H1 (cell line): ENCODE measurements at regions not wholly inside any gene's neighbourhood (a gene's known extent, or its start where the extent isn't known, plus 50 kb on each side); places are given as distances from the start of the nearest gene placed in this dataset.

Experiments used
- CTCF ChIA-PET: fragments of 300-600 bp; sonication (Branson Sonifier 250); formaldehyde crosslinking; loops from one replicate; lab custom pipeline; 2021; ENCODE audit not compliant: partially characterized antibody; lab: Charles Lee
- POLR2A ChIA-PET: fragments of 300-600 bp; sonication (Branson Sonifier 250); formaldehyde crosslinking; loops from one replicate; lab custom pipeline; 2021; ENCODE audit warnings: inconsistent platforms; ENCODE audit not compliant: partially characterized antibody; lab: Charles Lee
- DNase-seq, 2 experiments: peaks; one replicate each; pipeline versions ENCODE4 v3.0.0 to v3.0.0-alpha.2; 2010 to 2022; ENCODE audit warnings: low spot score in 2 of 2, low read depth in 1 of 2, mixed read lengths in 1 of 2
- FAIRE-seq: peaks from 2 replicates; lab custom pipeline; 2011; peaks lifted over from hg19 to GRCh38; lab: Jason Lieb, UNC
- H2AFZ ChIP-seq: 2 replicates; pipeline ENCODE4 v1.8.1; 2012; ENCODE audit warnings: low read length, inconsistent platforms
- H2AK5ac ChIP-seq: 2 replicates; pipeline ENCODE4 v1.6.1; 2013; ENCODE audit warnings: low read depth, low read length
- H2BK120ac ChIP-seq: replicated peaks from 2 replicates; pipeline ENCODE3; 2013; ENCODE audit warnings: low read depth, low read length, inconsistent platforms
- H2BK12ac ChIP-seq: 2 replicates; pipeline ENCODE4 v1.6.1; 2013; ENCODE audit warnings: low read depth, low read length
- H2BK15ac ChIP-seq: 2 replicates; pipeline ENCODE4 v1.6.1; 2013; ENCODE audit warnings: low read length
- H2BK20ac ChIP-seq: 2 replicates; pipeline ENCODE4 v1.6.1; 2013; ENCODE audit warnings: low read length
- H2BK5ac ChIP-seq: 2 replicates; pipeline ENCODE4 v1.6.1; 2013; ENCODE audit warnings: low read depth, low read length
- H3K14ac ChIP-seq: 2 replicates; pipeline ENCODE4 v1.6.1; 2013; ENCODE audit warnings: inconsistent platforms; ENCODE audit not compliant: insufficient read length
- H3K18ac ChIP-seq: 2 replicates; pipeline ENCODE4 v1.6.1; 2013; ENCODE audit warnings: low read length; ENCODE audit errors: extremely low read depth
- H3K23ac ChIP-seq: 2 replicates; pipeline ENCODE4 v1.6.1; 2013; ENCODE audit warnings: inconsistent platforms; ENCODE audit not compliant: insufficient read length
- H3K23me2 ChIP-seq: 2 replicates; pipeline ENCODE4 v1.6.1; 2013; ENCODE audit warnings: low read depth, low read length
- H3K27ac ChIP-seq: 2 replicates; pipeline ENCODE4 v1.6.1; 2011; ENCODE audit warnings: low read depth, low read length, inconsistent platforms
- H3K27me3 ChIP-seq, 4 experiments: replicated peaks in 1 of 4; 1 replicate in 1 of 4; 2 replicates in 3 of 4; pipeline versions ENCODE4 v1.6.1 to v1.8.1; 2011 to 2013; ENCODE audit warnings: low read length in 3 of 4, mild to moderate bottlenecking in 3 of 4, inconsistent platforms in 2 of 4, mixed read lengths in 2 of 4, moderate library complexity in 1 of 4; ENCODE audit not compliant: control insufficient read depth in 3 of 4, insufficient read depth in 3 of 4; ENCODE audit errors: extremely low read depth in 1 of 4
- H3K36me3 ChIP-seq, 4 experiments: 2 replicates each; pipeline versions ENCODE4 v1.6.1 to v1.8.1; 2011 to 2013; ENCODE audit warnings: mild to moderate bottlenecking in 4 of 4, low read length in 3 of 4, moderate library complexity in 2 of 4, control low read depth in 1 of 4, inconsistent platforms in 1 of 4; ENCODE audit not compliant: insufficient read depth in 4 of 4, control insufficient read depth in 2 of 4
- H3K4ac ChIP-seq: replicated peaks from 2 replicates; pipeline ENCODE3; 2013; ENCODE audit warnings: low read length, low read depth, mixed read lengths, inconsistent platforms; ENCODE audit not compliant: insufficient read length
- H3K4me1 ChIP-seq, 4 experiments: replicated peaks in 1 of 4; 1 replicate in 1 of 4; 2 replicates in 3 of 4; pipeline versions ENCODE4 v1.6.1 to v1.8.1; 2011 to 2013; ENCODE audit warnings: low read length in 3 of 4, inconsistent platforms in 2 of 4, mixed read lengths in 1 of 4; ENCODE audit not compliant: insufficient read depth in 4 of 4, control insufficient read depth in 3 of 4
- H3K4me2 ChIP-seq, 2 experiments: 2 replicates each; pipeline versions ENCODE4 v1.6.1 to v1.8.1; 2011 to 2013; ENCODE audit warnings: low read depth in 2 of 2, low read length in 2 of 2, control low read depth in 1 of 2, inconsistent platforms in 1 of 2, mild to moderate bottlenecking in 1 of 2; ENCODE audit not compliant: insufficient read depth in 1 of 2
- H3K4me3 ChIP-seq, 4 experiments: fragments of 200-600, 300-600 bp in 1 of 4; sonication (generic), shearing (Covaris generic), sonication (Bioruptor Twin) in 1 of 4; 2 replicates each; pipeline versions ENCODE4 v1.5.1 to v1.8.1; 2011 to 2016; ENCODE audit warnings: low read length in 4 of 4, low read depth in 3 of 4, control low read depth in 2 of 4, inconsistent platforms in 2 of 4, mild to moderate bottlenecking in 2 of 4, mixed read lengths in 1 of 4, moderate library complexity in 1 of 4; ENCODE audit not compliant: insufficient read depth in 2 of 4; ENCODE audit errors: extremely low read depth in 1 of 4
- H3K56ac ChIP-seq: replicated peaks from 2 replicates; pipeline ENCODE3; 2013; ENCODE audit warnings: low read depth, mild to moderate bottlenecking, mixed read lengths, low read length, inconsistent platforms; ENCODE audit not compliant: insufficient read length
- H3K79me1 ChIP-seq: 2 replicates; pipeline ENCODE4 v1.6.1; 2013; ENCODE audit warnings: low read depth, low read length, control low read depth
- H3K79me2 ChIP-seq, 2 experiments: 2 replicates each; pipeline versions ENCODE4 v1.6.1 to v1.8.1; 2012 to 2013; ENCODE audit warnings: low read length in 2 of 2, mild to moderate bottlenecking in 2 of 2, inconsistent platforms in 1 of 2; ENCODE audit not compliant: insufficient read depth in 2 of 2, control insufficient read depth in 1 of 2
- H3K9ac ChIP-seq, 4 experiments: replicated peaks in 1 of 4; 1 replicate in 1 of 4; 2 replicates in 3 of 4; pipeline versions ENCODE4 v1.6.1 to v1.8.1; 2011 to 2013; ENCODE audit warnings: low read depth in 3 of 4, low read length in 3 of 4, control low read depth in 2 of 4, mild to moderate bottlenecking in 2 of 4, moderate library complexity in 2 of 4, inconsistent platforms in 1 of 4; ENCODE audit errors: extremely low read depth in 1 of 4
- H3K9me3 ChIP-seq, 2 experiments: 2 replicates each; pipeline versions ENCODE4 v1.6.1 to v1.8.1; 2012 to 2013; ENCODE audit warnings: mild to moderate bottlenecking in 2 of 2, moderate library complexity in 2 of 2, control low read depth in 1 of 2, inconsistent platforms in 1 of 2, low read depth in 1 of 2, low read length in 1 of 2, mixed read lengths in 1 of 2; ENCODE audit not compliant: insufficient read depth in 2 of 2
- H4K20me1 ChIP-seq, 2 experiments: replicated peaks in 1 of 2; 2 replicates each; pipeline versions ENCODE3 to v1.8.1; 2011 to 2013; ENCODE audit warnings: inconsistent platforms in 2 of 2, low read length in 2 of 2, mild to moderate bottlenecking in 1 of 2; ENCODE audit not compliant: insufficient read depth in 2 of 2, control insufficient read depth in 1 of 2
- H4K5ac ChIP-seq: 2 replicates; pipeline ENCODE4 v1.6.1; 2013; ENCODE audit warnings: low read length, low read depth, mixed read lengths, inconsistent platforms; ENCODE audit not compliant: insufficient read length
- H4K8ac ChIP-seq: 2 replicates; pipeline ENCODE4 v1.8.0; 2013; ENCODE audit warnings: mild to moderate bottlenecking, moderate library complexity, low read length, inconsistent platforms; ENCODE audit not compliant: insufficient read depth; ENCODE audit errors: extremely low read depth
- H4K91ac ChIP-seq: replicated peaks from 2 replicates; pipeline ENCODE3; 2013; ENCODE audit warnings: low read length, mixed read lengths, inconsistent platforms; ENCODE audit not compliant: insufficient read length
- ASH2L ChIP-seq: fragments of 200-600, 300-600 bp; sonication (generic); IDR thresholded peaks from one replicate; pipeline ENCODE4 v1.7.1; 2017; ENCODE audit warnings: low read length
- BACH1 ChIP-seq: IDR thresholded peaks from 2 replicates; pipeline ENCODE4 v1.6.1; 2012; ENCODE audit warnings: low read length, improper control_type of control experiment
- BCL11A ChIP-seq, 2 experiments: IDR thresholded peaks; one replicate each; pipeline ENCODE4 v1.6.1; 2011; ENCODE audit warnings: low read depth in 2 of 2, low read length in 2 of 2, mild to moderate bottlenecking in 2 of 2
- CREB1 ChIP-seq: IDR thresholded peaks from 2 replicates; pipeline ENCODE4 v1.6.1; 2012; ENCODE audit warnings: inconsistent platforms
- EZH2 ChIP-seq: fragments of 200-600 bp; sonication (generic); IDR thresholded peaks from 2 replicates; pipeline ENCODE4 v1.7.1; 2012; ENCODE audit warnings: low read depth, mild to moderate bottlenecking, moderate library complexity, low read length, inconsistent platforms; ENCODE audit not compliant: severe bottlenecking
- GABPA ChIP-seq: IDR thresholded peaks from 2 replicates; pipeline ENCODE4 v1.6.1; 2011; ENCODE audit warnings: mild to moderate bottlenecking, low read length, moderate library complexity, borderline replicate concordance; ENCODE audit not compliant: insufficient read depth
- JUND ChIP-seq: IDR thresholded peaks from 2 replicates; pipeline ENCODE4 v1.6.1; 2011; ENCODE audit warnings: mild to moderate bottlenecking, improper control_type of control experiment, low read length
- MAX ChIP-seq: IDR thresholded peaks from 2 replicates; pipeline ENCODE4 v1.6.1; 2012; ENCODE audit warnings: inconsistent platforms
- NRF1 ChIP-seq: IDR thresholded peaks from 2 replicates; pipeline ENCODE4 v1.6.1; 2011; ENCODE audit warnings: mild to moderate bottlenecking, low read depth, low read length, improper control_type of control experiment
- RAD21 ChIP-seq, 2 experiments: IDR thresholded peaks in 1 of 2; conservative IDR thresholded peaks in 1 of 2; 2 replicates each; pipeline ENCODE4 v1.6.1; 2011; ENCODE audit warnings: low read depth in 2 of 2, low read length in 2 of 2, improper control_type of control experiment in 1 of 2, inconsistent platforms in 1 of 2, mild to moderate bottlenecking in 1 of 2, moderate library complexity in 1 of 2
- SP2 ChIP-seq: IDR thresholded peaks from 2 replicates; pipeline ENCODE4 v1.6.1; 2012; ENCODE audit warnings: mild to moderate bottlenecking, low read length, inconsistent platforms
- SRF ChIP-seq: IDR thresholded peaks from 2 replicates; pipeline ENCODE4 v1.6.1; 2011; ENCODE audit warnings: mild to moderate bottlenecking, low read depth, low read length, moderate library complexity
- TAF1 ChIP-seq: IDR thresholded peaks from 2 replicates; pipeline ENCODE4 v1.6.1; 2011; ENCODE audit warnings: mild to moderate bottlenecking, low read depth, low read length
- TBP ChIP-seq: IDR thresholded peaks from 2 replicates; pipeline ENCODE4 v1.6.1; 2011; ENCODE audit warnings: low read depth, low read length, improper control_type of control experiment
- YY1 ChIP-seq: IDR thresholded peaks from 2 replicates; pipeline ENCODE4 v1.6.1; 2011; ENCODE audit warnings: low read depth, mild to moderate bottlenecking, low read length
- ZNF274 ChIP-seq: IDR thresholded peaks from 2 replicates; pipeline ENCODE4 v1.7.0; 2012; ENCODE audit warnings: low read length, borderline replicate concordance; ENCODE audit errors: extremely low read depth
- WGBS, 2 experiments: shearing (Covaris generic) in 1 of 2; methylation state at CpG; one replicate each; pipeline versions ENCODE4 v1.1.6 to v1.1.7; 2013 to 2015; ENCODE audit warnings: low lambda C conversion rate in 2 of 2, mixed read lengths in 2 of 2, inconsistent platforms in 1 of 2, low coverage in 1 of 2, missing lambda C conversion rate in 1 of 2; ENCODE audit not compliant: insufficient replicate concordance in 2 of 2, insufficient coverage in 1 of 2, insufficient read length in 1 of 2; ENCODE audit errors: extremely low coverage in 1 of 2, missing lambda C conversion rate in 1 of 2; 5-methylcytosine and 5-hydroxymethylcytosine counted together

- no peak overlapping the region for H3K27ac ChIP-seq
- H4K5ac ChIP-seq = no peak overlapping the region
- no peak overlapping the region for H3K9ac ChIP-seq
- H3K9me3 ChIP-seq = peaks cover 14 to 20% of the 10 kb centered on the region in 2 experiments
- no peak overlapping the region for H3K23ac ChIP-seq
- H2BK15ac ChIP-seq = no peak overlapping the region
- no peak overlapping the region for H2BK20ac ChIP-seq
- H2AFZ ChIP-seq = no peak overlapping the region
- no peak overlapping the region for H3K4me3 ChIP-seq
- H3K23me2 ChIP-seq = no peaks in the 10 kb centered on the region
- H2AK5ac ChIP-seq = no peak overlapping the region
- H4K20me1 ChIP-seq = no peaks in the 10 kb centered on the region
- H3K79me1 ChIP-seq = no peaks in the 10 kb centered on the region
- H2BK5ac ChIP-seq = no peak overlapping the region
- H3K79me2 ChIP-seq = no peaks in the 10 kb centered on the region
- FAIRE-seq (no peak), DNase-seq (no peak)
- H4K91ac ChIP-seq = no peak overlapping the region
- H3K4ac ChIP-seq = no peak overlapping the region
- no peak overlapping the region for H3K56ac ChIP-seq
- no peak overlapping the region for H3K14ac ChIP-seq
- no peaks in the 10 kb centered on the region for H3K4me1 ChIP-seq
- CTCF ChIA-PET = no interaction called here
- no peak overlapping the region for H3K4me2 ChIP-seq
- POLR2A ChIA-PET = no interaction called here
- no peak overlapping the region for H3K18ac ChIP-seq
- no peak overlapping the region for H2BK120ac ChIP-seq
- H3K36me3 ChIP-seq = no peaks in the 10 kb centered on the region
- no peak overlapping the region for H4K8ac ChIP-seq
- 89% methylated on average over 3 of the region's 3 CpGs; no CpG with 5 or more reads in 1 of the 2 experiments for WGBS, 2 experiments
- H2BK12ac ChIP-seq = no peak overlapping the region
- H3K27me3 ChIP-seq = no peaks in the 10 kb centered on the region
- TF ChIP-seq SP2 (no peak), RAD21 (IDR thresholded peaks at IDR 0.05 in 1 of 2, conservative IDR thresholded peaks at IDR 0.05 in 1 of 2; ENCODE audit: low read depth in 2 of 2, low read length in 2 of 2) (no peak), TBP (no peak), EZH2 (no peak), TAF1 (no peak), GABPA (no peak), BACH1 (no peak), CREB1 (no peak), NRF1 (no peak), YY1 (no peak), MAX (no peak), ZNF274 (no peak), SRF (no peak), BCL11A (IDR thresholded peaks at IDR 0.05; ENCODE audit: low read depth in 2 of 2, low read length in 2 of 2) (no peak), JUND (no peak), ASH2L (no peak)
- TF ChIP-seq, all 59 proteins: peak for 0
Observed at GRCh38 chr2:82636402-82637020, 1822.6 kb downstream of the SUCLG1 start.
